NCI-H2081 (cell line): ENCODE measurements at regions not wholly inside any gene's neighbourhood (a gene's known extent, or its start where the extent isn't known, plus 50 kb on each side); places are given as distances from the start of the nearest gene placed in this dataset.
A peak's percentile ranks its signal among the peaks of the same experiment; 100 is the strongest.

Source experiments
- DNase-seq, 2 experiments: peaks; one replicate each; lab custom pipeline; 2025; lab: John Stamatoyannopoulos, UW

DNA sequence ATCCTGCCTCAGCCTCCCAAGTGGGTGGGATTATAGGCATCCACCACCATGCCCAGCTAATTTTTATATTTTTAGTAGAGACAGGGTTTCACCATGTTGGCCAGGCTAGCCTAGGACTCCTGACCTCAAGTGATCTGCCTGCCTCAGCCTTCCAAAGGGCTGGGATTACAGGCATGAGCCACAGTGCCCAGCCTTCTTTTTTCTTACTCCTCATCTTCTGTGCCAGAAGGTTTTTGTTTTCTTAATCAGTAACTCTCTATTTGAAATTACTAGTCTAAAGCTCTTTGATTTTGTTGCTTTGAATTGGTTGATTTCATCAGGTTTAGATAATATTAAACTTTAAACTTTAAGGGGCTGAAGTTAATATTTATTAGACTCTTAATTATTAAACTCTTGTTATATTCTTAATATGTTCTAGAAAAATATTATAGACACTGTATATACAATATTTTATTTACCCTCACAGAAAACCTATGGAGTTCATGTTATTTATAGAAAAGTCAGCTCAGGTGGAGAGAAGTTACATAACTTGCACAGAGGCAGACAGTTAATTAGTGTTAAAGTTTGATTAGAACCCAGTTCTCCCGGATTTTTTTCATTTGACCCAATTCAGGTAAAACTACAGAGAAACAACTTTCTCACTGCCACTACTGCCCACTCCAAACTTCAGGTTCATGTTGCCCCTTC lies 177.4 kb upstream of the SGK1 start:
- DNase-seq = no peak

DNA sequence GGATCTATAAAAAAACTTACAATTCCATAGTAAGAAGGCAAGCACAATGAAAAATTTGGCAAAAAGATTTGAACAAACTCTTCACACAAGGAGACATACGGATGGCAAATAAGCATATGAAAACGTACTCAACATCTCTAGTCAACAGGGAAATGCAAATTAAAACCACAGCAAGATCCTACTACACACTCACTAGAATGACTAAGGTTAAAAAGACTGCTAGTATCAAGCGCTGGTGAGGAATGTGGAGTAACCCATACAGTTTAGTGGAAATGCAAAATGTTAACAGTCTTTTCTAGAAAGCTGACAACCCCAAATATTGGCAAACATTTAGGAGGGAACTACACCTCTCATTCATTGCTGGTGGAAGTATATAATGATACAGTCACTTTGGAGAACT lies 175.9 kb upstream of the SGK1 start:
- DNase-seq = no peak

DNA sequence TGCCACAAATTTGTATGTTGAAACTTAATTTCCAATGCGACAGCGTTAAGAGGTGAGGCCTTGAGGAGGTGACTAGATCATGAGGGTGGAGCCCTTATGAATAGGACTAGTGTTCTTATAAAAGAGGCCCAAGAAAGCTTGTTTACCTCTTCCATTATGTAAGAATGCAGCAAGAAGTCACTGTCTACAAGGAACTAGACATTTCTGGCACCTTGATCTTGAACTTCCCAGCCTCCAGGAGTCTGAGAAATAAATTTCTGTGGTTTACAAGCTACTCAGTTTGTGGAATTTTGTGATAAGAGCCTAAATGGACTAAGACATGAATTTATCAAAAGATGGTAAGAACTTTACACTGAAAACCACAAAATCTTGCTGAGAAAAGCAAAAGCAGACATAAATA lies 173.6 kb upstream of the SGK1 start:
- DNase-seq = no peak

DNA sequence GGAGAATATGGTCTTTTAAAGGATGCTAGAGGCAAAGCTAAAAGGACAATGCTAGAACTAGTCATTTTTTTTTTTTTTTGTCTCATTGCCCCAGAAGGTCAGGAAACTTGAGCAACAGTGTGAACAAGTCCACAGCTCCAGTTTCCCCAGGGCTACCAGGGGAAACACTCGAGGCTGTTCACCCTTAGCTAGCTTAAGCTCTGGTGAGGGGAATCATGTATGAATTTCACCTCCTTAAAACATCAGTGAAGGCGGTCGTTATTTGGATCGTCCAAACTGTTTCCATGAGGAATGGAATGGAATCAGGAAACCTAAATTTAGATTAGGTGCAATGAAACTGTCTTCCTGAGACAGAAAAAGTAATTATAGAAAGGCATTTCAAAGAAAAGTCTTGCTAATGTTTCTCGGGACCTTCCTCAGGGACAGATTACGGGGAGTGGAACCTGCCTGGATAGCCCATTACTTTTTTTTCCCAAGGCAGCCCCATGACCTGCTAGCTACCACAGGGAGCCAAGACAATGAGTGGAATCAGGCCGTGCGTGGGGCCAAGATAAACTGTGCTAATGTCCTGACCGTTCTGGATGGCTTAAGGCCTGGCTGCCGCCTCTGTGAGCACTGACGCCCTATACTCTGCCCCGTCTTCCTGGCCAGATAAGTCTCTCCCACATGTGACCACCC lies 164.8 kb upstream of the SGK1 start:
- no peak for DNase-seq

DNA sequence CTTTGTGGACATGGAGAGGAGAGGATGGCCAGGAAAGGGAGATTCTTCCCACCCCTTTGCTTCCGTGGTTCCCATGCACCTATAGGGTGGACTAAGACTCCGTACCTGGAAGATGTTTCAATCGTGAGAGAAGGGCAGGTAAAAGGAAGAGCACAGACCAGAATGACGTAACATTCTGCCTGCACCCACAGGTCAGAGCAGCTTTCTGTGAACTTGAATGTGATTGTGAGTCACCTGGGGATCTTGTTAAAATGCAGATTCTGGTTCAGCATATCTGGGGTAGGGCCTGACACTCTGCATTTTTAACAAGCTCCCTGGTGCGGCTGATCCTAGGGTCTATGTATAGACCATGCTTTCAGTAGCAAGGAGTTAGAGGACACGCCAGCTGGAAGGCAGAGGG lies 164.1 kb upstream of the SGK1 start:
- DNase-seq = no peak

DNA sequence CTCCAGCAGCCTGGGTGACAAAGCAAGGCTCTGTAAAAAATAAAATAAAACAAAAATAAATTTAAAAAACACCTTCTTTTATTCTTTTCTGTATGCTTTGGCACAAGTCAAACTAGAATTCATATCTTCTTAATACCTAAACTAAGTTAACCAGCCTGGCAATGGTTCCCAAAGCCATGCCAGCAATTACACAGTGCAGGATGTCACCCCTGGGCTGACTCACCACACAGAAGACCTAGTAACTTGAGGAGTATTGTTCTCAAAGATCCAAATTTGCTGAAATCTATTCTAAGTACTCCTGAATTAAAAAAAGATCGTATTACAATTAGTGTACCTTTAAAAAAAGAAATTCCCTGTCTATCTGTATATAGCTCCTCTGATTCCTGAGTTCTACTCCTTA lies 162.7 kb upstream of the SGK1 start:
- no peak for DNase-seq

DNA sequence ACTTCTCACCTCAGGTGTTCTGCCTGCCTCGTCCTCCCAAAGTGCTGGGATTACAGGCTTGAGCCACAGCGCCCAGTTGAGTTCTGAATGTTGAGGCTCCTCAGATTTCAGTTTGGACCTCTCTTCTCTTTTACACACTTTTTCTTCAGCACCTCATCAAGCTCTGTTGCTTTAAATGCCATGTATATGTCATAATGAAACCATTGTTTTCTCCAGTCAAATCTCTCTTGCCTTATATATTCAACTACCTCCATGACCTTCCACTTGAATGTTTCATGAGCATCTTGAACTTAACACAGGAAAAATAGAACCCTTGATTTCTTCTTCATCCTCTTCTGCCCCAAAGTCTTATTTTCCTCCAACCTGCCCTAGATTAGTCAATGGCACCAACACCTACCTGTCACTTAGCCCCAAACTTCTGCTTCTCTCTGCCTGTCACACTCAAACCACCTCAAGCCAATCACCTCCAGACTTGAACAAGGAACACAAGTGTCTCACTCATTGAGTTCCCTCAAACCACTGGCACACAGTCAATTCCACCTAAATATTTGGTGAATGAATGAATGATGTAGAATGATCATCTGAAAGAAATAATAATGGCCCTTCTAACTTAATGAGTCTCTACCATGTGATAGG lies 161.0 kb upstream of the SGK1 start:
- DNase-seq = no peak

DNA sequence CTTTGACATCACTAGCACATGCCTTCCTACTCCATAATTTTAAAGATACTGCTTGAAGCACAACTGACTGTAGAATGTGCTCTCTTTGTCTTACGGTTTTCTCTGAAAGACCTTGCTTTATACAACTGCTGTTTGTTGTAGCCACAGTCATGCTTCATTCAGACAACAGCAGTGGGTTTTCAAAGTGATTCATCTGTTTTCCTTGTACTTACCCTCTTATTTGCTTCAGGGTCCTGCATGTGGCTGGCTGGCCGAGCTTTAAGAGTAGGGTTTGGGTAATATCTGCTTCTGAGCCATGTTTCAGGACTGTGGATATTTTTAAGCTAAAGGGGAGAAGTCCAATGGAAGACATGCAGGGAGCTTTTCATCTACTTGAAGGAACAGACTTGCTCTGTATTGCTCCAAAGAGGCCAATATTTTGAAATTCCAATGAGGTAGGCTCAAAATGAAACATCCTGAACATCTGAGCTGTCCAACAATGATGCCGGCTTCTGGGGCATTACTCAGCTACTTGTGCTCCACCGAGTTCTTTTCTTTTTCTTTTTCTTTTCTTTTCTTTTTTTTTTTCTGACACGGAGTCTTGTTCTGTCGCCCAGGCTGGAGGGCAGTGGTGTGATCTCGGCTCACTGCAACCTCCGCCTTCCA lies 160.2 kb upstream of the SGK1 start:
- no peak for DNase-seq

DNA sequence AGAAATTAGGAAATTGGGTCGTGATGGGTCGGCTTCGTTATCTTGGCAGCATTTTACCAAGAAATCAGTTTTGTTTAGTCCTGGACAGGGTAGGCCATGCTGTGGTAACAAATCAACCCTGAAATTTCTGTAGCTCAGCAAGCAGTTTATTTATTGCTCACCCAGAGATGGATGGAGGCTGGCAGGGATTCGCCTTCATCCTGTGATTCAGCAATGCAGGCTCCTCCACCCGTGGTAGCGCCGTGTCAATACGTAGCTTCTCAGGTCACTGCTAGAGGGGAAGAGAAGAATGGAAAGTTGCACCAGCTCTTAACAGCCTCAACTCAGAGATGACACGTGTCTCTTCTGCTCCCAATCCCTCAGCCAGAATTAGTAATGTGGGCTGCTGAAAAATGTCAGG lies 157.0 kb upstream of the SGK1 start:
- DNase-seq = no peak

DNA sequence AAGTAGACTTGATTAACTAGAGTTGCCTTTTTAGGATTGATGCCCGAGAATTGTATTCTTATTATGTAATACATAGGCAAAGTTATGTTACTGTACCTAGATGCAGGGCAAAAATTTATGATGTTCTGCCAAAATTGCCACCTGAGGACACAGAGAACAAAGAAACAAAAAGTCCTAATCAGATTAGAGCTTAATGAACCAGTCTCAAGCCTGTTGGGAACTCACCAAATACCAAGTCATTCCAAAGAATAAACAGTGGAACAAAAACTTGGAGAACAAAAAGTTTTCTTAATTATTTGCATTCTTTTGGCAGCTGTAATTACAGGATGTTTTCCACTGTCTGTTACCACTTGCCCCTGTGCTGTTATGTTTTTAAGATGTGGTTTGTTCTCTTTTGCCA lies 154.7 kb upstream of the SGK1 start:
- DNase-seq = no peak

DNA sequence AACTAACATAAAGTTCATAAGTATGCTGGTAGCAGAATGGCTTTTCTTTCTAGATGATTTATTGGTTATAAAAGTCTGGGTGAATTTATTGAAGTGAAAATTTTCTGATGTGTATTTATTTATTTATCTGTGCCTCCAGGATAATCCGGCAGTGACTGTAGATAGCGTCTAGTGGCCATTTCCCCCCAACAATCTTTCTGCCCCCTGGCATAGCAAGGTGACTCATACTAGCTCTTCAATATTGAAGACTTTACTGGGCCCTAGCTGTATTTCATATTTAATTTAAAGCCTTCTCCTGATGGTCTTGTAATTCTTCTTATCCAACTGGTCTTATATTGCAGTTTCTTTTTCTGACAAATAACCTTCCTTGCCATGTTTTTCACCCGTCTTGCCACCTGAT lies 154.1 kb upstream of the SGK1 start:
- DNase-seq = no peak

DNA sequence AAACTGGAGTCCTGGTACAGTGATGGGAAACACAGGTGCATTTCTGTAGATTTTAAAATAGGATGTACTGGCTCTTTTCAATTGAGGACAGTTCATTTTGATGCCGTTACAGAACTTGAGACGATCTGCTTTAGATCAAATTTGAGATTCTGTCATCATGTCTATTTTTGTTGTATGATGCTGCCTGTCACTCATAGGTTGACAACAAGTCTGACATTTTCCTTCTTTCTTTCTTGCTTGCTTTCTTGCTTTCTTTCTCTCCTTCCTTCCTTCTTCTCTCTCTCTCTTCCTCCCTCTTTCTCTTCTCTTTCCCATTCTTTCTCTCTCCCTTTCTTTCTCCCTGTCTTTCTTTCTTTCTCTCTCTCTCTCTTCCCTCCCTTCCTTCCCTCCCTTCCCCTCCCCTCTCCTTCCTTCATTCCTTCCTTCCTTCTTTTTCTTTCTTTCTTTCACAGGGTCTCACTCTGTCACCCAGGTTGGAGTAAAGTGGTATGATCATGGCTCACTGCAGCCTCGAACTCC lies 152.6 kb upstream of the SGK1 start:
- no peak for DNase-seq

DNA sequence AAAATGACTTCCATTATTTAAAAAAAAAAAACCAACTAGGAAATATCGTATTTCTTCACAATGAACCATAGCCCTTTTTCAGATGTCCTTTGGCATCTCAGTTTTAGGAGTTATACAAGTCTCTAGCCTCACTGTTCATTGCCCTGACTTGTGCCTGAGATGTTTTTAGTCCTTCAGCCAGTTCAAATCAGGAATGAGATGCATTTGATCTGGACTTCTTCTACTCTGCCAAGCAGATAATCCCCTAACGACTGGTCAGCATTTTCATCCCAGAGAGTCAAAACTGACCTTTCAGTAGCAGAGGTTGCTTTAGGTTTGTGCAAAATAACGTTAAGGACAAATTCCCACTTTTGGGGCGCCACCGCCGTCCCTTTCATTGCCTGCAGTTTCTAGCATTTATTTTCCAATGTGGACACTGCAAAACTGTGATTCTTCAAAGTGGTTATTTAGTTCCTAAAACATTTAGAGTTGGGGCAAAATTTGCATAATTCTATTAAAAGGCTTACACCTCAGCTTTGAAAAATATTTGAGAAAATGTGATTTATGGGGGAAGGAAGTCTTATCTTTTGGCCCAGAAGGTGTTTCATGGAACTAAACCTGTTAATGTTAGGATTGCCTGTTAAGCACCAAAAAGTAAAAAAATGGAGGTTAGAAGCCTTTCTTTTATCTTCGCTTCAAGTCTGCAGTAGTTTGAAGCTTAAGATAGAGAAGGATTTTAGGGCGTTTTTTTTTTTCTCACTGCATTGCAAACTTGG lies 152.0 kb upstream of the SGK1 start:
- DNase-seq = no peak

DNA sequence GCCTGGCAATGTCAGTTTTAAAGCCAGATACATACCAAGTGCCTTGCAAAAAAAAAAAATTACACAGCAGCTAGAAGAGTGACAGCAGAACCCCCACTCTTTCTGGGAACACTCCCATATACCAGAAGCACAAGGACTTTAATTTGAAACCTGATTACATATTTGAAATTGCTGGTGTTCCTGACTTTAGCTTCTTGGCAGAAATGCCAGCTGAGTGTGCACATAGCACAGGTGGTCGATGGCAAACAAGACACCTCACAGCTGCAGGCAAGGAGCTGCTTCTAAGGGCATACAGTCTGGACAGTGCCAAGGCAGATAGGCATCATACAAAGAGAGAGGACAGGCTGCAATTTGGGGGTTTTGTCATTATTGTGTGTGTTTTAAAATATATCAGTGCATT lies 150.7 kb upstream of the SGK1 start:
- peak in 1 of 2 experiments; percentile 15 for DNase-seq

DNA sequence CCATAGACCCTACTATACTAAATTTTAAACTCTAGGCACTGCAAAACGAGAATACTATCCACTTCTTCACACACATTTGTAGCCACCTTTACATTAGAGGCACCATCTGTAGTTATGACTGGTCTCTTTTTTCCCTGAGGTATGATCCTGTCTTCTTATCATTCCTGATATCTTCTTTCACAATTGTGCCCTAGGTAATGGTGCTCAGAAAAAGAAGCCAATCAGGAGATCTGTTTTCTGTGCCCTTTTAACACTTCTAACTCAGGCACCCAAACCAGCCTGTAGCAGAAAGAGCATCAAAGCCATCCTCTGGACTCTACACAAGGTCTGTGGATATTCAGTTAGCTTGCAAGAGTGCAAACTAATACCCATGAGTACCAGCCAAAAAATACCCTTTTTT lies 149.7 kb upstream of the SGK1 start:
- no peak for DNase-seq

DNA sequence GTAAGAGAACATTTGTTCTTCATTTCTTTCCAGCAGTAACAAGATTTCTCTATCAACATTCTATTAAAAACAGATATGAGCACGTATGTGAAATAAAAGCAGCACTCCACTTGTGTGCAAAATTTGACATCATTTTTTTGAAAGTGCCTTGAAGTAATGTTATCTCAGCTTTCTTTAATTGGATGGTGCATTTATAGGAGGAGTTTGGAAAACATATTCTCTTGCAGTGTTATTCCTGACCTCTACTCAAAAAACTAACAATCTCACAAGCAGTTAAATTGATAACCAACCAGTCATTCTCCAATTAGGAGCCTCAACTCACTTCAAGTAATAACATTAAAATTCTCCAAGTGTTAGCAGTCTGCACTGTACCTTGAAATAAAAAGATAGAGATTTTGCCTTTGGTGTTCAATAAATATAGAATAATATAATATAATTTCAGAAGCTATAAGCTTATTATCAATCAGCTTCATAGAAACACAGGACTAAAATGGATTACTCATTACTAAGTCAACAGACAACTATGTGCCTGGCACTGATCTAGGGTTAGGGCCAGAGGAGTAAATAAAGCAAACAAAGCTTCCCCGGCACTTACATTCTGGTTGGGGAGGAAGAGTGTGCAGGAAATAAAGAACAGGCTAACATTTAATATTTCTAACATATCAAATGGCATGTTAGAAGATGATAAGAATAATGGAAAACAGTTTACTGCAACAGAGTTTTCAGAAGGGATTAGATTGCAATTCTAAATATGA lies 149.0 kb upstream of the SGK1 start:
- peak in 1 of 2 experiments; percentile 13 for DNase-seq

DNA sequence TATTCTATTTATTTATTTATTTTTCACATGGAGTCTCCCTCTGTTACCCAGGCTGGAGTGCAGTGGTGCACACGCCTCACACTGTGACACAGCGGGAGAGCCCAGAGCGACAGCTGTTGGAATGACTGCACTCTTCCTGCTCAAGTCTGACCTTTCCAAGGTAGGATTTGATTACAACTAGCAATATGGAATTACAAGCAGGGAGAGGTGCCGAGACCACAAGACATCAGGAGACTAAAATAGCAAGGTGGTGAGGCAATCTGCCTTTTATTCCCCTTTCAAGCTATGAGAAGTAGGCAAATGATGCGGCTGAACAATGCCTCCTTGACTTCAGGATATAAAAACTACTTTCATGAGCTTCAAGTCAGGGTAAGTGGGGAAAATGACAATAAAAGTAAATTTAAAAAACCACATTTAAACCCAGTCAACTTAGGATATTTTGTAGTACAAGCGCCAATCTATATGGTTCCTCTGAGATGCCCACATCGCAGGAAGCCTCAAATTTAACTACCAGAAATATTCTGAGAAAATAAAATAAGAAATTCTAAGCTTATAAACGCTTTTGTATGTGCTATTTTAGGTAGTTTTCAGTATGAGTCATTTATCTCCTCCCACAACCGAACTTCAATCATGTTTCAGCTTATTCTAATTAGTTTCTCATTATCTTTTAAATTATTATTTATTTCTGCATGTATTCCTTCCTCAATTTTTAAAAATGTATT lies 146.9 kb upstream of the SGK1 start:
- peak in 1 of 2 experiments; percentile 29 for DNase-seq

DNA sequence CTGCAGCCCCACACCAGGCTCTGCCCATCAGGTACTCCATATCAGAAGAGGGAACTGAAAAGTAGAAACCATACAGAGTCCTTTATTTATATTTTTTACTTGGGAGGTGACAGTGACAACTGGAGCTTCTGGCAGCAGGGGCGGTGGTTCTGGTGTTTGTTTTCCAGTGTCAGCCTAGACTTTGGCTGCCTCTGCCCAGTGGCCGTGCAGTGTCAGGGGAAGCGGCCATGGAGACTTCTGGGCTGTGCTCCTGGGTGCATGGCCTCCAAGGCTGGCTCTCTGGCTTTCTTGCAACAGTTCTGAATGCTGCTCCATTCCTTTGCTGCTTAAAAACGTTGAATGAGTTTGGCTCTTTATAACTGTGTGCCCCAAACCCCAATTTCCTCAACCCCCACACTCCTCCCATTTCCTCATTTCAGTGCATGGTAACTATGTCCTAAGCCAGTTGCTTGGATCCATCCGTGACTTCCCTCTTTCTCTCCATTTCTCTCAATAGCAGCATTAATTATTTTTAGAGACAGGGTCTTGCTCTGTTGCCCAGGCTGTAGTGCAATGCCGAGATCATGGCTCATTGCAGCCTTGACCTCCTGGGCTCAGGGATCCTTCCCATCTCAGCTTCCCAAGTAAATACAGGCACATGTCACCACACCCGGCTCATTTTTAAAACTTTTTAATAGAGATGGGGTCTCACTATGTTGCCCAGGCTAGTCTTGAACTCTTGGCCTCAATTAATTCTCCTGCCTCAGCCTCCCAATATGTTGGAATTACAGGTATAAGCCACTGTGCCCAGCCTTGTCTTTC lies 141.1 kb upstream of the SGK1 start:
- no peak for DNase-seq

DNA sequence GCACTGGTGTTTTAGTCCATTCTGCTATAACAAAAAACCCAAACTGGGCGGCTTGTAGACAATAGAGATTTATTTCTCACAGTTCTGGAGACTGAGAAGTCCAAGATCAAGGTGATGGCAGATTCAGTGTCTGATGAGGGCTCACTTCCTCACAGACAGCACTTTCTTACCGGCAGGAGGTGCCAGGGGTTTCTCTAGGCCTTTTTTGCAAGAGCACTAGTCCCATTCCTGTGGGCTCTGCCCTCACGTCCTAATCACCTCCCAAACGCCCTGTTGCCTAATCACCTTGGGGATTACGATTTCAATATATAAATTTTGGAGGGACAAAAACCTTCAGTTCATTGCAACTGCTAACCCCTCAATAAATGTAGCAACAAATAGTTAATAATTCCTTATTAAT lies 140.0 kb upstream of the SGK1 start:
- no peak for DNase-seq

DNA sequence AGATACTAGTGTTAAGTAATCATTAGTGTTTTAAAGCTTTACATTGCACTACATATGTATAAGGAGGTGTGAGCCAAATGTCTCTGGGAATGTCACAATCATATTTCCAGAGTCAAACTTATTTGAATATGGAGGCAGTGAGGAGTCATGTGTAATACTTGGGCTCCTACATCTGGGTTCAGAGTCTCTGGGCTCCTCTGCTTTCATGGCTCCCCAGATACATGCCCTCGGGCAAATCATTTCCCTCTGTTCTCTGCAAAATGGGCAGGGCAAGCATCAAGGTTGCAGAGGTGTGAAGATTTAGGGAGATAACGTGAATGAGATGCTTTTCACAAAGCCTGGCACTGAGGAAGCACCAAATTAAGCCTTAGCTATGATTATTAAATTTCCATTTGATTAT lies 138.3 kb upstream of the SGK1 start:
- no peak for DNase-seq
